SK-N-MC (cell line): ENCODE measurements at regions not wholly inside any gene's neighbourhood (a gene's known extent, or its start where the extent isn't known, plus 50 kb on each side); places are given as distances from the start of the nearest gene placed in this dataset.

Experiments
- EZH2 ChIP-seq: fragments of 200-600 bp; sonication (generic); IDR thresholded peaks from one replicate; pipeline ENCODE4 v1.6.1; 2017; ENCODE audit warnings: antibody characterized with exemption
- FOXP2 ChIP-seq: optimal IDR thresholded peaks from 2 replicates; pipeline ENCODE3; 2011; ENCODE audit warnings: mild to moderate bottlenecking, moderate library complexity; ENCODE audit not compliant: insufficient read depth; ENCODE audit errors: extremely low read length, control extremely low read depth
- POLR2AphosphoS5 ChIP-seq: IDR thresholded peaks from 2 replicates; pipeline ENCODE4 v1.6.1; 2012; ENCODE audit warnings: mild to moderate bottlenecking, low read depth, low read length, borderline replicate concordance

GRCh38 chr18:7512348-7512747 is 54.8 kb upstream of the PTPRM start:
- no peak for TF ChIP-seq EZH2
- TF ChIP-seq POLR2AphosphoS5 = no peak
- TF ChIP-seq FOXP2 = no peak
